ENCODE measurements at regions not wholly inside any gene's neighbourhood (a gene's known extent, or its start where the extent isn't known, plus 50 kb on each side); places are given as distances from the start of the nearest gene placed in this dataset.
"Not testable (repeated sequence)": the region's sequence is repeated elsewhere in the genome, so short reads cannot be mapped to it uniquely, and the experiment has no call there.

- Histone ChIP-seq H3K4me1 (ENCODE audit: control insufficient read depth in 1 of 2, insufficient read depth in 1 of 2, low read depth in 1 of 2, low read length in 1 of 2) (no peaks in the 10 kb centered on the region), H3K36me3 (no peaks in the 10 kb centered on the region), H3K27ac (no peak overlapping the region), H3K9me3 (no peaks in the 10 kb centered on the region), H3K27me3 (no peaks in the 10 kb centered on the region), H3K4me3 (ENCODE audit: low read depth in 1 of 2, low read length in 1 of 2) (no peak overlapping the region)
- TF ChIP-seq CTCF (IDR thresholded peaks at IDR 0.05) = no peak
These were observed 63.8 kb upstream of the RALY start for GRCh38 chr20:33929917-33930316.

GRCh38 chr20:33933469-33933909 lies 60.2 kb upstream of the RALY start:
- no peak overlapping the region for H3K4me3 ChIP-seq (ENCODE audit: low read depth in 1 of 2, low read length in 1 of 2)
- H3K4me1 ChIP-seq (ENCODE audit: control insufficient read depth in 1 of 2, insufficient read depth in 1 of 2, low read depth in 1 of 2, low read length in 1 of 2) = no peaks in the 10 kb centered on the region
- H3K27me3 ChIP-seq = no peaks in the 10 kb centered on the region
- H3K27ac ChIP-seq = no peak overlapping the region
- H3K36me3 ChIP-seq = no peaks in the 10 kb centered on the region
- H3K9me3 ChIP-seq = no peaks in the 10 kb centered on the region
- TF ChIP-seq CTCF (IDR thresholded peaks at IDR 0.05) = no peak

- no peak overlapping the region for H3K4me3 ChIP-seq (ENCODE audit: low read depth in 1 of 2, low read length in 1 of 2)
- H3K4me1 ChIP-seq (ENCODE audit: control insufficient read depth in 1 of 2, insufficient read depth in 1 of 2, low read depth in 1 of 2, low read length in 1 of 2) = no peaks in the 10 kb centered on the region
- no peak overlapping the region for H3K27ac ChIP-seq
- H3K27me3 ChIP-seq = no peaks in the 10 kb centered on the region
- H3K36me3 ChIP-seq = no peaks in the 10 kb centered on the region
- TF ChIP-seq CTCF (IDR thresholded peaks at IDR 0.05) = no peak
- H3K9me3 ChIP-seq = no peaks in the 10 kb centered on the region
These were observed 57.1 kb upstream of the RALY start for GRCh38 chr20:33936656-33937055.

GRCh38 chr20:33939031-33939430 lies 54.7 kb upstream of the RALY start:
- not testable (repeated sequence) for H3K27ac ChIP-seq; H3K9me3 ChIP-seq; H3K27me3 ChIP-seq; H3K36me3 ChIP-seq; H3K4me3 ChIP-seq (ENCODE audit: low read depth in 1 of 2, low read length in 1 of 2); H3K4me1 ChIP-seq (ENCODE audit: control insufficient read depth in 1 of 2, insufficient read depth in 1 of 2, low read depth in 1 of 2, low read length in 1 of 2)

GRCh38 chr20:33940666-33941065 lies 53.0 kb upstream of the RALY start:
- Histone ChIP-seq H3K4me1 (ENCODE audit: control insufficient read depth in 1 of 2, insufficient read depth in 1 of 2, low read depth in 1 of 2, low read length in 1 of 2) (no peaks in the 10 kb centered on the region), H3K36me3 (no peaks in the 10 kb centered on the region), H3K9me3 (no peaks in the 10 kb centered on the region), H3K4me3 (ENCODE audit: low read depth in 1 of 2, low read length in 1 of 2) (no peak overlapping the region), H3K27me3 (no peaks in the 10 kb centered on the region), H3K27ac (no peak overlapping the region)
- TF ChIP-seq CTCF (IDR thresholded peaks at IDR 0.05) = no peak
